Stimulated activated CD4-positive, alpha-beta T cell treated with anti-CD3 and anti-CD28 coated beads, Interleukin-1b, Interleukin-23, amount 100 ng/mL, for 24 hours (primary cell): ENCODE measurements at regions not wholly inside any gene's neighbourhood (a gene's known extent, or its start where the extent isn't known, plus 50 kb on each side); places are given as distances from the start of the nearest gene placed in this dataset.
"Not testable (repeated sequence)": the region's sequence is repeated elsewhere in the genome, so short reads cannot be mapped to it uniquely, and the experiment has no call there.

ENCODE experiments used
- DNase-seq, 4 experiments: peaks; one replicate each; pipeline ENCODE4 v3.0.0-alpha.2; 2020; ENCODE audit warnings: low read depth in 4 of 4, low spot score in 1 of 4

GRCh38 chr5:68648944-68649857 lies 433.6 kb downstream of the PIK3R1 start:
- no peak for DNase-seq

GRCh38 chr5:68652534-68652965 lies 437.0 kb downstream of the PIK3R1 start:
- DNase-seq: no peak

- no peak for DNase-seq
Measured at GRCh38 chr5:68653471-68653870, 437.9 kb downstream of the PIK3R1 start.

DNA sequence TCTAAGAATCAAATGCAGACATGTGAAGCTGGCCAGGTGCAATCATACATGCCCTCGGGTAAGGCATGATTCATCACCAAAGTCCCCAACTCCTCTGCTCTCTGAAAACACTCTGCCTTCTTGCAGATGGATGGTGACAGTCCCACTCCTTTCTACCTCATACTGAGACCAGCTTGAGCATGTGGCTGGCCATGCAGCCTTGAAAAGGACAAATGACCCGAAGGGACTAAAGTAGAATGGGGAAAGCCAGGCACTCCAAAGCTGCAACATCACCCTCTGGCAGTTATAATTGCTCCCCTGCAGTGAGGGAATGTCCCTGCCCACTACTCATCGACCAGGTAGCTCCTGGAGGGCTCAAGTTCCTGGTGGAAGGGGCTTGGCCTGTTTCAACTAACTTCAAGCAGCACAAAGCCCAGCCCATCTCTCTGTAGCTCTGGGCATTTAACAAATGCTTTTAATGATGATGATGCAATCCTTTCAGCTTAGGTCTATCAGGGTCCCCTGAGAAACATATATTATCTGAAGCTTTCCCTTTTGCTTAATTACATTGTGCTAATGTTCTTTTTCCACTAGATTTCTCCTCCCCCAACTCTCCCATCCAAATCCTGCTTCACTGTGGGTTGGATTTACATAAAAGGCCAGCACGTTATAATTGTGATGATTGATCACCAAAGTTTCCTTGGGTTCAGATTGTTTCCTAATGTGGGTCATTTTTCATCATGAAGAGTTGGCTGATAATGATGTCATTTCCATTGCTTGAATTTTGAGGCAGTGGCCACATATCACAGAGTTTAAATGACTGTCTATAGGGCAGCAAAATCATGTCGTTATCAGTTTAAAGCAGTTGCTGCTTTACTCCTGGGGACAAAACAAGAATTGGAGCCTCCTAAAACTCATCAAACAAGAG lies 436.5 kb upstream of the SLC30A5 start:
- no peak for DNase-seq

GRCh38 chr5:68658810-68659372 lies 434.9 kb upstream of the SLC30A5 start:
- DNase-seq: no peak

- DNase-seq: no peak
Measured at GRCh38 chr5:68659881-68660280, 433.9 kb upstream of the SLC30A5 start.

DNA sequence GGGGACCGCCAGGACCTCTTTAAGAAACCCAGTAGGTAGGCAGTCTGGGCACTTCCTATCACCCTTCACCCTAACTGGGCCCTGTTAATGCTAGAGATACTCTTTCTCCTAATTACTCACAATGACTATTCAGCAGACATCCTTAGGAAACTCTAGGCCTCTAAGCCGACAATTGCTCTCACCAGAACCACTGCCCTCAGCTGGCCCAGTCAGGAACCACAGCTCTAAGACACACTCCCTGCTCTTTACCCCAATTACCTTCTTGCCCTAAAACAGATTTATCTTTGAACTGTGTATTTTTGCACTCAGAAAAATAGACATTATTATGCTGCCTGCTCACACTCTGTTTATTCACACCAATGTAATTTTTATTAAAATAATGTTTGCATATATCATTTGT lies 432.6 kb upstream of the SLC30A5 start:
- DNase-seq: no peak

- no peak for DNase-seq
Measured at GRCh38 chr5:68662804-68663307, 431.0 kb upstream of the SLC30A5 start.

GRCh38 chr5:68669864-68670575 lies 423.8 kb upstream of the SLC30A5 start:
- no peak for DNase-seq

DNA sequence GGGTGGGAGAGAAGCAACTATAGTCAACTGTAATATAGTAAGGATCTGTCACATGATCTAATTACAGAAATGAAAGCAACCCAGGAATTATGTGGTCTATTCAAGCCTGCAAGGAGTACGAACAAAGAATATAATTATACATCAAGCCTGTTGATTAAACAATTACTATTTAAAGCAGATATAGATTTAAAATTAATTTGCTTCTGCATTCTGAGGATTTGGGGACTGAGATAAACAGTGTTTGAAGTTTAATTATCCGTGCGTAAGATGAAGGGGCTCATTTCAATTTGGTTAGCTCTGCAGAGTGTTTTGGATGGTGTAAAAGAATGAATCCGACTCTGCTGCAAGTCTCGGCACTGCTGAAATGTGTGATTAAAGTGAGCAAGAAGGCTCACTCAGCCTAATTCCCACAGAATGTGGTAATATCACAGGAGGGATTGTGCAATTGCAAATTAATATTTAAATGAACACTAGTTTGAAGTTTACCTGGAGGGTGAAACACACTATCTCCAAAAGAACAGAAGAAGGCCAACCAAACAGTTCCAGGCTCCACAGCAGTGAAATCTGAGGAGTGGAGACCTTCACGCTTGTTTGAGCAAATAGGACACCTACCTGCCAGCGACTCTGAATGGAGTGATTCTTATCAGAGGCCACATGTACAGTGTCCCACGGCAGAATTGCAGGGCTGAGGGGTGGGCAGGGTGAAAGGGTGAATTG lies 420.6 kb upstream of the SLC30A5 start:
- DNase-seq: no peak

- no peak for DNase-seq
Measured at GRCh38 chr5:68673823-68674180, 420.0 kb upstream of the SLC30A5 start.

DNA sequence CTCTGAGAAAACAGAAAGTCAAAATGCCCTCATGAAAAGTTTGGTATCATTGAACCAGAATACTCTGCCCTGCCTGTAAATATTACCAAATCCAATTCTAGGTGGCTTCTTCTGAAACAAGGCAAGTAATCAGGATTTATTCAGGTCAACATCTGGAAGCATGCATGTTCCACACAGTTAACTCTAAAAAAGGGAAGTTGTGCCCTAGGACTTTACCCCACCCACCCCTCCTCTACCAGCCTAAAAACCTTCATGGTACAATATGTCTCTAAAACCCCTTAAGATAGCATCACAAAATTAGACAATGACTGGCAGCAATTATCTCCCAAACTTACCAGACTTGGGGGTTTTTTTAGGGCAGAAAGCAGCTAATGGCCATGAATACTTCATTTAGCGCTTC lies 414.8 kb upstream of the SLC30A5 start:
- DNase-seq: no peak

DNA sequence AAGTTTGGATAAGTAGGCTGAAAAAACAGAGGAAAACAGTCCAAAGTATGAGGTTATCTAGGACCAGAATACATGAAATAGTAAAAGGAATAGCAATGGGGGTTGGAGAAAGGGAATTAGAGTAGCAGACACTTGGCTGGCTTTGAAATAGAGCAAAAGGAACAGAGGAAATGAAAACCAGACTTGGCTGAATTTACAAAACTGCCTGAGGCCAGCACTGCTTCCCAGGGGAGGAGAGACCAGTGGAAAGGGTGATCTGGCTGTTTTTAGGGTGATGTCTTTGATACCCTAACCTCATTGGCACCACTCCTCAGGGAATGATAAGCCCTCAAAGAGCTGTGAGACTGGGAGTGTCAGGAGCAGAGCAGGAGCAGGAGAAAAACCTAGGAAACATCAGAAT lies 413.4 kb upstream of the SLC30A5 start:
- no peak for DNase-seq

DNA sequence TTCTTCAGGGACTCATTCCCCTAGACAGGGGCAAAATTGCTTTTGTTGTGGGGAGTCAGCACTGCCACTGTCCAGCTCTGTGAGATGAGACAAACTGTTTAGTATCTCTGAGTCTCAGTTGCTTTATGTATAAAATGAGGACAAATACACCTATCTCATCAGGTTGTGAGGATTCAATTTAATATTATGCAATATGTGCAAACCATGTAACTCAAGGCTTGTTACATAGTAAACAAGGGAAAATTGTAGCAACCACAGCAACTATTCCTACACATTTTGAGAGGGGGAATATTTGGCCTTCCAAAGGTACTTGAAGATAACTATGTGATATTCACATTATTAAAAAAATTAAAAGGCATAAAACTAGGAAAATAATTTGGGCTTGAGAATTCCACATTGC lies 411.9 kb upstream of the SLC30A5 start:
- no peak for DNase-seq

DNA sequence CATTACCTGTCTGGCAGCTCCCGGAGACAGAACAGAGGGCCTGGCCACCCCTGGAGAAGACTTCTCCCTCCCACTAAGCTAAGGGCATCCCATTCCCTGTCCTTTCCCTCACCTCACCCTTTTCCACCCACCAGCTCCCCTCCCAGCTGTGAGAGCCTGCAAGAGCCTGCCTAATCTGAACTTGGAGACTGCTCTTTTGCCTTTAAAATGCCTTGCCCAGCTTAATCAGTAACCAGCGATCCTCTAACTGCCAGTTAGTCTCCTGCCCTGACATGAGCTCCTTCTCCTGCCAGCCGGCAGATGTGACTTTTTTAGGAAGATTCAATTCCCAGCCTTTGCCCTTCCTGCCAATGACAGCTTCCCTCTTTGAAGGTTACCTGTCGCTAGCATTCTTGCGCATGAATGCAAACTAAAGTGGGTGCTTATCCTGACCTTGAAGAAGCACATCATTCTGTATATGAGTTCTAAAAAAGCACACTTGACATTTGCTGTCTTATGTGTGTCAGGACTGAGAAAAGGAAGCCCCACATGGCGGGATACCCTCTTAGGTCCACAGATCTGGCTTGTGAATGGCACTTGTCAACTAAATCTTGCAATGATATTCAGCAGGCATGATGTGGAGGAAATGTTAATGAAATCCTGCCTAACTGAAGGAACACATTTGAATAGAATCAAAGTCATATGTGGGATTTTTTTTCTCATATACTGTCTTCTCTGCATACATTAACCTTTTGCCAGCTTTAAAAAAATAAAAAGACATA lies 411.2 kb upstream of the SLC30A5 start:
- DNase-seq: no peak

- DNase-seq: no peak
Measured at GRCh38 chr5:68683632-68684036, 410.2 kb upstream of the SLC30A5 start.

DNA sequence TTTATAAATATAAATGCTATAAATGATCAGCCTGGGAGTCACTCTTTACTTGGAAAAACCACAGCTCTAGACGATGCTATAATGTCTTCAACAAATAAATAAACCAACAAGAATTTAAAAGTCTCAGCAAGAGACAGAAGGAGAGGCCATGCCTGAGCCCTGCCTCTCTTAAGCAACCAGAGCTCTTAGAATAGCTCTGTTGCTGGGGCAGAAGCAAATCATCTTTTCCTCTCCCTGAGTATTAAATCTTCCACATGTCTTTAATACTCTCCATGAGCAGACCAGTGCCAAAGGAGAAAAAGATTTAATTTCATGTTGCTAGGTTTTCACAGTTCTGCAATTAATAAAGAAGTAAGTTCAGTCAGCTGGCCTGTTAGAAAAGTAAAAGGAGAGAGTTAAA lies 408.0 kb upstream of the SLC30A5 start:
- no peak for DNase-seq

GRCh38 chr5:68688547-68688946 lies 405.3 kb upstream of the SLC30A5 start:
- no peak for DNase-seq

DNA sequence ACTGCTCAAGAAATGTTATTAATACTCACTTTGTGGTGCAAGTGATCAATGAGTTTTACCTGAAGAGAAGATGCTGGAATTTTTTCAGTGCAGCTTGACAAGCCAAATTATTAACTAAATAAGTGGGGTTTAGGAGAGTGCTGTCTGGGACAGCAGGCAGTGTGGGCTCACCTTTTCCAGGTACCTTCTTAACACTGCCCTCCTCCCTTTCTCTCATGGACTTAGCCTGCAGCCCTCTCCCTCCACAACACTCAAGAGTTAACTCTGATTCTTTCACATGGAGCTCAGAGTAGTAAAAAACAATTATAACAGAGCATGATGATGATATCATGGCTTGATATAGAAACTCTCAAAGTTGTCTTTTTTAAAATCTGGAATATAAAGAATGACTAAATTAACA lies 404.8 kb upstream of the SLC30A5 start:
- no peak for DNase-seq

- not testable (repeated sequence) for DNase-seq
Measured at GRCh38 chr5:68691874-68692273, 401.9 kb upstream of the SLC30A5 start.
